Nephron progenitor cell (in vitro differentiated cells): ENCODE measurements at regions not wholly inside any gene's neighbourhood (a gene's known extent, or its start where the extent isn't known, plus 50 kb on each side); places are given as distances from the start of the nearest gene placed in this dataset.

Source experiments
- DNase-seq: peaks from one replicate; pipeline ENCODE4 v3.0.0; 2021
- H3K27ac Mint-ChIP-seq: 2 replicates; pipeline ENCODE4 v1.8.0; 2021; ENCODE audit warnings: mild to moderate bottlenecking, moderate library complexity, mixed read lengths
- H3K27me3 Mint-ChIP-seq: 2 replicates; pipeline ENCODE4 v1.8.0; 2021; ENCODE audit warnings: mild to moderate bottlenecking, low read depth, mixed read lengths; ENCODE audit not compliant: poor library complexity
- H3K36me3 Mint-ChIP-seq: 2 replicates; pipeline ENCODE4 v1.8.0; 2021; ENCODE audit warnings: low read depth, mixed read lengths
- H3K4me1 Mint-ChIP-seq: 2 replicates; pipeline ENCODE4 v1.8.0; 2021; ENCODE audit warnings: mixed read lengths
- H3K4me3 Mint-ChIP-seq: 2 replicates; pipeline ENCODE4 v1.8.0; 2021; ENCODE audit warnings: mild to moderate bottlenecking, moderate library complexity, mixed read lengths
- H3K9me3 Mint-ChIP-seq: 2 replicates; pipeline ENCODE4 v1.8.0; 2021; ENCODE audit warnings: mild to moderate bottlenecking, moderate library complexity, mixed read lengths
- CTCF ChIP-seq: fragments of 200-600 bp; sonication (generic); IDR thresholded peaks from 2 replicates; pipeline ENCODE4 v1.5.0; 2021; ENCODE audit warnings: antibody characterized with exemption

- Mint-ChIP-seq H3K36me3 (no peaks in the 10 kb centered on the region), H3K27me3 (peaks cover 6% of the 10 kb centered on the region), H3K4me3 (no peak overlapping the region), H3K9me3 (no peaks in the 10 kb centered on the region), H3K27ac (no peak overlapping the region), H3K4me1 (peaks cover 30% of the 10 kb centered on the region)
- no peak for DNase-seq
- no peak for TF ChIP-seq CTCF
These were observed 100.8 kb upstream of the NEDD9 start for GRCh38 chr6:11333132-11333849.

- H3K27me3 Mint-ChIP-seq: peaks cover 6% of the 10 kb centered on the region
- TF ChIP-seq CTCF: no peak
- no peak overlapping the region for H3K4me3 Mint-ChIP-seq
- H3K9me3 Mint-ChIP-seq: no peaks in the 10 kb centered on the region
- H3K4me1 Mint-ChIP-seq: peaks cover 30% of the 10 kb centered on the region
- H3K27ac Mint-ChIP-seq: no peak overlapping the region
- H3K36me3 Mint-ChIP-seq: no peaks in the 10 kb centered on the region
- DNase-seq: no peak
These were observed 100.0 kb upstream of the NEDD9 start for GRCh38 chr6:11332463-11332862.

GRCh38 chr6:11331111-11331510 is 98.6 kb upstream of the NEDD9 start:
- H3K4me3 Mint-ChIP-seq: no peak overlapping the region
- DNase-seq: no peak
- no peaks in the 10 kb centered on the region for H3K9me3 Mint-ChIP-seq
- H3K27ac Mint-ChIP-seq: no peak overlapping the region
- H3K27me3 Mint-ChIP-seq: peaks cover 6% of the 10 kb centered on the region
- TF ChIP-seq CTCF: no peak
- H3K36me3 Mint-ChIP-seq: no peaks in the 10 kb centered on the region
- peaks cover 30% of the 10 kb centered on the region for H3K4me1 Mint-ChIP-seq

- no peak overlapping the region for H3K27ac Mint-ChIP-seq
- DNase-seq: no peak
- TF ChIP-seq CTCF: no peak
- no peaks in the 10 kb centered on the region for H3K36me3 Mint-ChIP-seq
- no peaks in the 10 kb centered on the region for H3K9me3 Mint-ChIP-seq
- no peak overlapping the region for H3K4me3 Mint-ChIP-seq
- peaks cover 6% of the 10 kb centered on the region for H3K27me3 Mint-ChIP-seq
- H3K4me1 Mint-ChIP-seq: peaks cover 30% of the 10 kb centered on the region
These were observed 97.9 kb upstream of the NEDD9 start for GRCh38 chr6:11330413-11330760.

GRCh38 chr6:11329726-11330412 is 97.4 kb upstream of the NEDD9 start:
- Mint-ChIP-seq H3K9me3 (no peaks in the 10 kb centered on the region), H3K27ac (no peak overlapping the region)

More at GRCh38 chr6:11329726-11330412, 97.4 kb upstream of the NEDD9 start:
- TF ChIP-seq CTCF: no peak
- H3K4me1 Mint-ChIP-seq: peaks cover 32% of the 10 kb centered on the region
- no peak for DNase-seq
- no peak overlapping the region for H3K4me3 Mint-ChIP-seq
- H3K36me3 Mint-ChIP-seq: no peaks in the 10 kb centered on the region
- peaks cover 6% of the 10 kb centered on the region for H3K27me3 Mint-ChIP-seq
